WERI-Rb-1 (cell line): ENCODE measurements at regions not wholly inside any gene's neighbourhood (a gene's known extent, or its start where the extent isn't known, plus 50 kb on each side); places are given as distances from the start of the nearest gene placed in this dataset.
"Not testable (repeated sequence)": the region's sequence is repeated elsewhere in the genome, so short reads cannot be mapped to it uniquely, and the experiment has no call there.

Experiments
- DNase-seq: peaks from one replicate; pipeline ENCODE4 v3.0.0-alpha.2; 2020
- H3K27ac ChIP-seq: fragments of 250-450 bp; sonication (Bioruptor Pico); 2 replicates; pipeline ENCODE4 v1.5.1; 2020; ENCODE audit warnings: mild to moderate bottlenecking, moderate library complexity
- H3K27me3 ChIP-seq: fragments of 250-450 bp; sonication (Bioruptor Pico); 2 replicates; pipeline ENCODE4 v1.5.1; 2021; ENCODE audit warnings: mild to moderate bottlenecking, low read depth, moderate library complexity; ENCODE audit not compliant: insufficient read depth, severe bottlenecking
- H3K36me3 ChIP-seq: fragments of 250-450 bp; sonication (Bioruptor Pico); 2 replicates; pipeline ENCODE4 v1.5.1; 2020; ENCODE audit warnings: mild to moderate bottlenecking, moderate library complexity
- H3K4me3 ChIP-seq: 2 replicates; pipeline ENCODE4 v1.5.1; 2011; ENCODE audit warnings: low read depth, mild to moderate bottlenecking, control low read depth, low read length
- H3K9me3 ChIP-seq: fragments of 250-450 bp; sonication (Bioruptor Pico); 2 replicates; pipeline ENCODE4 v1.5.1; 2021; ENCODE audit warnings: mild to moderate bottlenecking, moderate library complexity; ENCODE audit not compliant: severe bottlenecking
- TF ChIP-seq, protein P1 (sequence below): IDR thresholded peaks from 2 replicates; pipeline ENCODE4 v1.5.1; 2011; ENCODE audit warnings: low read depth, mild to moderate bottlenecking, control low read depth, inconsistent platforms, low read length

DNA sequence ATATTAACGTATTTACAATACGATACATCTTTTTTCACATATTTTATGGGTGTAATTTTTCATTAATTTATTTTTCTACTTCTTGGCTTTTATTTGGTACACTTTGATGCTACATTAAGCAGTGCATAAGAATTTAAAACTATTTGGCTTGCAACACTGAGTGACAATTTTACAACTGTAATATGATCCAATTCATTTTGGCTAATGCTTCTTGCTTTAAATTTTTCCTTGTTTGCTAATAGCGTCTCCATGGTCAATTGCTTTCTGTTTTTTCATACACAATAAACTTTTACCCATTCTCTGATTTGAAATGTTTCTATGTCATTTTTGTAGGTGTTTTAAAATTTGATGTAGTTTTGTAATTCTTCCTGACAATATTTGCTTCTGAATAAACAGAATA is 773.2 kb downstream of the FAM181B start:
- H3K4me3 ChIP-seq = no peak overlapping the region
- TF ChIP-seq, protein P1, sequence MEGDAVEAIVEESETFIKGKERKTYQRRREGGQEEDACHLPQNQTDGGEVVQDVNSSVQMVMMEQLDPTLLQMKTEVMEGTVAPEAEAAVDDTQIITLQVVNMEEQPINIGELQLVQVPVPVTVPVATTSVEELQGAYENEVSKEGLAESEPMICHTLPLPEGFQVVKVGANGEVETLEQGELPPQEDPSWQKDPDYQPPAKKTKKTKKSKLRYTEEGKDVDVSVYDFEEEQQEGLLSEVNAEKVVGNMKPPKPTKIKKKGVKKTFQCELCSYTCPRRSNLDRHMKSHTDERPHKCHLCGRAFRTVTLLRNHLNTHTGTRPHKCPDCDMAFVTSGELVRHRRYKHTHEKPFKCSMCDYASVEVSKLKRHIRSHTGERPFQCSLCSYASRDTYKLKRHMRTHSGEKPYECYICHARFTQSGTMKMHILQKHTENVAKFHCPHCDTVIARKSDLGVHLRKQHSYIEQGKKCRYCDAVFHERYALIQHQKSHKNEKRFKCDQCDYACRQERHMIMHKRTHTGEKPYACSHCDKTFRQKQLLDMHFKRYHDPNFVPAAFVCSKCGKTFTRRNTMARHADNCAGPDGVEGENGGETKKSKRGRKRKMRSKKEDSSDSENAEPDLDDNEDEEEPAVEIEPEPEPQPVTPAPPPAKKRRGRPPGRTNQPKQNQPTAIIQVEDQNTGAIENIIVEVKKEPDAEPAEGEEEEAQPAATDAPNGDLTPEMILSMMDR = no peak
- no peaks in the 10 kb centered on the region for H3K27me3 ChIP-seq
- H3K9me3 ChIP-seq = no peaks in the 10 kb centered on the region
- DNase-seq = no peak
- H3K27ac ChIP-seq = no peak overlapping the region
- no peaks in the 10 kb centered on the region for H3K36me3 ChIP-seq

DNA sequence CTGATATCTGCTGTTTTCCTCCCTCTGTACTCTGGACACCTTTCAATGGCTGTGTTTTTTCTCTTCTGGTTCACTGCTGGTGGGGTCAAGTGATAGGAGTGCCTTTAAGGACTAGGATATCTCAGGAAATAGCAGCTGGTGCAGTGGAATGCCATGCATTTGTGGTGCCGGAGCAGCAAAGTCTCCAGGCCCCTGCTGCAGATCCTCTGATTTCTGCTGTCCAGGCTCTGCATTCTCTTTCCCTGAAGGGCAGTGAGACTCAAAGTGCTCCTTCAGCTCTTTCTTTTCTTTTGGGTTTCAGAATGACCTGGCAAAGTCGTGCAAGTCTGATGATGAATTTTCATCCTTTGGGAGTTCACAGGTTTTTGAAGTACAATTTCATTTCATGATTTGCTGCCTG is 774.3 kb downstream of the FAM181B start:
- TF ChIP-seq, protein P1 = no peak
- H3K36me3 ChIP-seq = no peaks in the 10 kb centered on the region
- H3K9me3 ChIP-seq = no peaks in the 10 kb centered on the region
- no peak for DNase-seq
- H3K4me3 ChIP-seq = no peak overlapping the region
- H3K27ac ChIP-seq = no peak overlapping the region
- H3K27me3 ChIP-seq = no peaks in the 10 kb centered on the region

DNA sequence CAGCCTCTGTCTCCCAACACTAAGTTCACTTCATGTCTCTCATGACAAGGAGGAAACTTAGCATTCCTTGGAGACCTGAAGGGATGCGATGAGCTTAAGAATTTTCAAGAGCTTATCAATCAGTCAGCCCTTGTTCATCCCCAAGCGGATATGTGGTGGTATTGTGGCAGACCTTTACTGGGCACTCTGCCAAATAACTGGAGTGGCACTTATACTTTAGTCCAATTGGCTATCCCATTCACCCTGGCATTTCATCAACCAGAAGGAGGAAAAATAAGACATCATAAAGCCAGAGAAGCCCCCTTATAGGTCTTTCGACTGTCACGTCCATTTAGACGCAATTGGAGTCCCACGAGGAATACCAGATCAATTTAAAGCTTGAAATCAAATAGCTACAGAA is 779.4 kb downstream of the FAM181B start:
- H3K4me3 ChIP-seq, H3K36me3 ChIP-seq, H3K9me3 ChIP-seq, DNase-seq, H3K27ac ChIP-seq, H3K27me3 ChIP-seq: not testable (repeated sequence)

DNA sequence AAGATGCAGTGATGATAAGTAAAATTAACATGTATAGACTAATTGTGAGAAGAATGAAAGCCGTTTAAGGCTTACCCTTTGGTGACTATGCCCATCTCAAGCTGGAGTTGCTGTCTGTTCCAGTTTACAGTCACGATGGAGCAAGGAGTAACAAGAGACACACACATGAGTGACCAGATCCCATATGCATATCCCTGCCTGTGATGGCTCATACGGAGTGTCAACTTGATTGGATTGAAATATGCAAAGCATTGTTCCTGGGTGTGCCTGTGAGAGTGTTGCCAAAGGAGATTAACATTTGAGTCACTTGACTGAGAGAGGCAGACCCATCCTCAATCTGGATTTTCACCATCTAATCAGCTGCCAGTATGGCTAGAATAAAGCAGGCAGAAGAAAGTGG is 786.8 kb downstream of the FAM181B start:
- Histone ChIP-seq H3K36me3 (no peaks in the 10 kb centered on the region), H3K4me3 (no peak overlapping the region), H3K9me3 (no peaks in the 10 kb centered on the region), H3K27ac (no peak overlapping the region), H3K27me3 (no peaks in the 10 kb centered on the region)
- DNase-seq = no peak
- TF ChIP-seq, protein P1 = no peak

DNA sequence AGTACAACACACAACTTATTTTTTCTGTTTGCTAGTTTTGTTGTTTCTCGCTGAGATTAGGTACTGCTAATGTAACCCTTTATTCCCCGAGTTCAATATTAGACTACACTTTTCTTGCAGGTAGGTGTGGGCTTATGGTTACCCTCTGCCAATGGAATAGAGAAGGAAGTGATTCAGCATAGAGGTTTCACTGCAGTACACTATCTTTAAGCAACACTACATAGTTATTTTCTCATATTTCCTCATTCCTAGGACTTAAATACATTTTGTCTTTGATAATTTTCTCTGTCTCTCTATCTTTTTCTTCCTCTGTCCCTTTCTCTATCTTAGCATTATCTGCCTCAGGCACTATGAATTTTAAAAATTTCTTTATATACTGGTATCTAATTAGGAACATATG is 791.0 kb downstream of the FAM181B start:
- Histone ChIP-seq H3K36me3 (no peaks in the 10 kb centered on the region), H3K4me3 (no peak overlapping the region), H3K27me3 (no peaks in the 10 kb centered on the region), H3K27ac (no peak overlapping the region), H3K9me3 (no peaks in the 10 kb centered on the region)
- TF ChIP-seq, protein P1 = no peak
- DNase-seq = no peak

DNA sequence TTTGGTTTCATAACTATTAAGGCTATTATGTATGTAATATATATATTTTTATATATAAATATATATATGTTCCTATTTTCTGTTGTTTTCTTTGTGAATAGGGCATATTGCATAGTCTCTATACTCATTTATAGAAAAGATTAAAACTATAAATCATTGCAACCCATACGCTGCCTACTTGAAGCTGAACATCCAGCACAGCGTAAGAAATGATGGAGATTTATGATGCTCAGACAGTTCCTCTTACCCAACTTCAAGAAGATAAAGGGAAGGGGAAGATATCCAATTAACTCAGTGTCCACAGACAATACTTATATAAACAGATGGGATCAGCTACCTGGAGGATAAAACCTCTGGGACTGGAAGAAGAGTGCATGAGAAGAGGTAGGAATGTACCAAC is 791.7 kb downstream of the FAM181B start:
- Histone ChIP-seq H3K27me3 (no peaks in the 10 kb centered on the region), H3K27ac (no peak overlapping the region), H3K4me3 (no peak overlapping the region), H3K9me3 (no peaks in the 10 kb centered on the region), H3K36me3 (no peaks in the 10 kb centered on the region)
- TF ChIP-seq, protein P1 = no peak
- no peak for DNase-seq
